AG10803 (cell line): ENCODE measurements at regions not wholly inside any gene's neighbourhood (a gene's known extent, or its start where the extent isn't known, plus 50 kb on each side); places are given as distances from the start of the nearest gene placed in this dataset.

Experiments used
- DNase-seq: peaks from one replicate; pipeline ENCODE4 v3.0.0; 2010; ENCODE audit warnings: low read depth
- H3K4me3 ChIP-seq: 2 replicates; pipeline ENCODE4 v1.5.1; 2011; ENCODE audit warnings: mild to moderate bottlenecking, low read length, control low read depth
- TF ChIP-seq, protein P1 (sequence below): conservative IDR thresholded peaks from 2 replicates; pipeline ENCODE4 v1.5.1; 2011; ENCODE audit warnings: mild to moderate bottlenecking, low read length, control low read depth, inconsistent platforms

DNA sequence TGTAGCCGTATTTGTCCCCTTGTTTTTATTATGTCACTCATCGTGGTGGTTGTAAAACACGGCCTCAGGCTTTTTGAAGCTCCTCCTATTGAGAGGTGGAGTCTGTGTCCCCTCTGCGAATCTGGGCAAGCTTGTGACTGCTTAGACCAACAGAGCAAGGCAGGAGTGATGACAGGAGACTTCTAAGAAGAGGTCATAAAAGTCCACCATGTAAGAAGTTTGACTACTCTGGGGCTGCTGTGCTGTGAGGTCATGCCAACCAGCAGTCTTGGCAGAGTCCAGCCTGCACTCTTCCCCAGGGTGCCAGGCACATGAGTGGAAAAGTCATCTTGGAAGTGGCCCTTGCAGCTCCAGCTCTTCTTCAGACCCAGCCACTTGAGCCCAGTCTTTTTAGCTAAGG lies 83.8 kb upstream of the SPTBN1 start:
- DNase-seq = no peak
- TF ChIP-seq, protein P1, sequence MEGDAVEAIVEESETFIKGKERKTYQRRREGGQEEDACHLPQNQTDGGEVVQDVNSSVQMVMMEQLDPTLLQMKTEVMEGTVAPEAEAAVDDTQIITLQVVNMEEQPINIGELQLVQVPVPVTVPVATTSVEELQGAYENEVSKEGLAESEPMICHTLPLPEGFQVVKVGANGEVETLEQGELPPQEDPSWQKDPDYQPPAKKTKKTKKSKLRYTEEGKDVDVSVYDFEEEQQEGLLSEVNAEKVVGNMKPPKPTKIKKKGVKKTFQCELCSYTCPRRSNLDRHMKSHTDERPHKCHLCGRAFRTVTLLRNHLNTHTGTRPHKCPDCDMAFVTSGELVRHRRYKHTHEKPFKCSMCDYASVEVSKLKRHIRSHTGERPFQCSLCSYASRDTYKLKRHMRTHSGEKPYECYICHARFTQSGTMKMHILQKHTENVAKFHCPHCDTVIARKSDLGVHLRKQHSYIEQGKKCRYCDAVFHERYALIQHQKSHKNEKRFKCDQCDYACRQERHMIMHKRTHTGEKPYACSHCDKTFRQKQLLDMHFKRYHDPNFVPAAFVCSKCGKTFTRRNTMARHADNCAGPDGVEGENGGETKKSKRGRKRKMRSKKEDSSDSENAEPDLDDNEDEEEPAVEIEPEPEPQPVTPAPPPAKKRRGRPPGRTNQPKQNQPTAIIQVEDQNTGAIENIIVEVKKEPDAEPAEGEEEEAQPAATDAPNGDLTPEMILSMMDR = no peak
- no peak overlapping the region for H3K4me3 ChIP-seq

GRCh38 chr2:54373855-54374254 lies 82.3 kb upstream of the SPTBN1 start:
- no peak for DNase-seq
- TF ChIP-seq, protein P1 = no peak
- no peak overlapping the region for H3K4me3 ChIP-seq

GRCh38 chr2:54374591-54375364 lies 81.3 kb upstream of the SPTBN1 start:
- H3K4me3 ChIP-seq = no peak overlapping the region
- TF ChIP-seq, protein P1 = no peak
- DNase-seq = no peak

- H3K4me3 ChIP-seq = no peak overlapping the region
- no peak for DNase-seq
- TF ChIP-seq, protein P1 = no peak
Observed at GRCh38 chr2:54377451-54377850, 78.7 kb upstream of the SPTBN1 start.

DNA sequence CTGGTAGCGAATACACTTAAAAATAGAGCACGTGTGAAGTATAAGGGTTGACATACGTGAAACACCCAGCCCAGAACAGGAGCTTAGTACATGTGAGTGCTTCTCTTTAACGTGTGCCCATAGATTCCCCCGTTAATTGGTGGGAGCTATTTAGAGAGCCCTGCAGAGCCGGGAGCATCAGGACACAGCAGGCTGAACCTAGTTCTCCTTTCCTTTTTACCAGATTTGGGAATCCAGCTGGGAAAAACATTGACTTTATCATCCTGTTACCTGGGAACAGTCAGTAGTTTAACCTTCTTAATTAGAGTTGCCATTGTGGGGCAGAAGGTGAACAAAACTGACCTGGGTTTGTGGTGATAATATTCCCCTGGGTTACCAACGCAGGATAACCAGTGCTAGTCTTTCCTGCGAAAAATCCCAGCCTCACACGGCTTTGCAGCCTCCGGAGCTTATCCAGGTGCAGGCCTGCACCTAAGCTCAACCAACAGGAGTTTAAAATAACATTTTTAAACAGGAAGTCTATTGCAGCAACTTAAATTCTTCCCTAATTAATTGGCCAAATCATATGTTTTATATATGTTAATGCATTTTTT lies 78.1 kb upstream of the SPTBN1 start:
- H3K4me3 ChIP-seq = no peak overlapping the region
- TF ChIP-seq, protein P1 = no peak
- no peak for DNase-seq

GRCh38 chr2:54380670-54381069 lies 75.5 kb upstream of the SPTBN1 start:
- H3K4me3 ChIP-seq = no peak overlapping the region
- TF ChIP-seq, protein P1 = no peak

DNA sequence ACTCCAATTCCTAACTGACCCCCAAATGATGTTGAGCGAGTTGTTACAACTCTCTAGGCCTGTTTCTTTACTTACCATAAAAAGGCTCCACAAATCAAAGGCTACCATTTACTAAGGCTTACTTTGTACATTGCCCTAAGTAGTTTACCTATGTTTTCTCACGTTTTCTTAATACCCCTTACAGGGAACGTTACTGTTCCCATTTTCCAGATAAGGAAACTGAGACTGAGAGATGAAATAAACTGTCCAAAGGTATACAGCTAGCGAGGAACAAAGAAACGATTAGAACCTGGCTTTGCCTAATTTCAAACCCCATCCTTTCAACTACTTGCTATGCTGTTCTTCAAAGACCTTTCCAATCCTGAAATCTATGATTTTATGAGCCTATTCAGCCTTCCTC lies 74.8 kb upstream of the SPTBN1 start:
- H3K4me3 ChIP-seq = no peak overlapping the region
- no peak for DNase-seq
- TF ChIP-seq, protein P1 = no peak

More at GRCh38 chr2:54380670-54381069, 75.5 kb upstream of the SPTBN1 start:
- DNase-seq = no peak
